ENCODE measurements at regions not wholly inside any gene's neighbourhood (a gene's known extent, or its start where the extent isn't known, plus 50 kb on each side); places are given as distances from the start of the nearest gene placed in this dataset.

GRCh38 chr5:34562791-34563190, 93.3 kb upstream of the RAI14 start:
- no peak for TF ChIP-seq POLR2A (IDR thresholded peaks at IDR 0.05)
- no peak for TF ChIP-seq CTCF (IDR thresholded peaks at IDR 0.05)
- Histone ChIP-seq H3K36me3 (replicated peaks in 1 of 2) (no peaks in the 10 kb centered on the region), H3K27ac (no peak overlapping the region), H3K4me1 (replicated peaks in 1 of 2) (peaks cover 0 to 7% of the 10 kb centered on the region in 2 donors), H3K27me3 (no peaks in the 10 kb centered on the region), H3K4me3 (no peak overlapping the region), H3K9me3 (replicated peaks in 1 of 3) (no peaks in the 10 kb centered on the region)
- 79 to 100% (median 88%) methylated on average over 4 of the region's 4 CpGs for WGBS, 4 donors
- no peak for DNase-seq
- intact Hi-C loops (cut with DNase I): no loop called here

GRCh38 chr5:34563269-34563668, 92.9 kb upstream of the RAI14 start:
- Histone ChIP-seq H3K27ac (peak overlapping the region in 1 of 5 donors; percentile 57), H3K9me3 (replicated peaks in 1 of 3) (no peaks in the 10 kb centered on the region), H3K27me3 (no peaks in the 10 kb centered on the region), H3K4me1 (replicated peaks in 1 of 2) (peaks cover 0 to 7% of the 10 kb centered on the region in 2 donors), H3K4me3 (no peak overlapping the region), H3K36me3 (replicated peaks in 1 of 2) (no peaks in the 10 kb centered on the region)
- 90 to 96% (median 96%) methylated on average over 6 of the region's 6 CpGs for WGBS, 4 donors
- DNase-seq: no peak
- intact Hi-C loops (cut with DNase I): no loop called here
- no peak for TF ChIP-seq POLR2A (IDR thresholded peaks at IDR 0.05)
- TF ChIP-seq CTCF (IDR thresholded peaks at IDR 0.05): no peak

GRCh38 chr5:34563931-34564709, 92.0 kb upstream of the RAI14 start:
- TF ChIP-seq CTCF (IDR thresholded peaks at IDR 0.05) (no peak), POLR2A (IDR thresholded peaks at IDR 0.05) (no peak)
- Histone ChIP-seq H3K9me3 (replicated peaks in 1 of 3) (no peaks in the 10 kb centered on the region), H3K27me3 (no peaks in the 10 kb centered on the region), H3K4me1 (replicated peaks in 1 of 2) (peaks cover 0 to 7% of the 10 kb centered on the region in 2 donors), H3K36me3 (replicated peaks in 1 of 2) (no peaks in the 10 kb centered on the region), H3K4me3 (no peak overlapping the region), H3K27ac (peak overlapping the region in 1 of 5 donors; percentile 57)
- 29 to 50% (median 43%) methylated on average over 9 to 21 of the region's 21 CpGs for WGBS, 4 donors
- intact Hi-C loops (cut with DNase I): no loop called here
- DNase-seq: peak in 6 of 7 donors; percentile 53 to 70 (median 58)

GRCh38 chr5:34564710-34565235, 91.4 kb upstream of the RAI14 start:
- Histone ChIP-seq H3K36me3 (replicated peaks in 1 of 2) (no peaks in the 10 kb centered on the region), H3K9me3 (replicated peaks in 1 of 3) (no peaks in the 10 kb centered on the region), H3K27me3 (no peaks in the 10 kb centered on the region), H3K27ac (peak overlapping the region in 1 of 5 donors; percentile 57), H3K4me1 (replicated peaks in 1 of 2) (peaks cover 0 to 7% of the 10 kb centered on the region in 2 donors), H3K4me3 (no peak overlapping the region)
- intact Hi-C loops (cut with DNase I): no loop called here
- DNase-seq: peak in 4 of 7 donors; percentile 8 to 55 (median 19)
- 78 to 84% (median 80%) methylated on average over 14 to 15 of the region's 15 CpGs for WGBS, 4 donors
- TF ChIP-seq POLR2A (IDR thresholded peaks at IDR 0.05): no peak
- no peak for TF ChIP-seq CTCF (IDR thresholded peaks at IDR 0.05)

Measured in adrenal gland (tissue), 9 donors.